Lower leg skin (tissue), 4 donors: ENCODE measurements at regions not wholly inside any gene's neighbourhood (a gene's known extent, or its start where the extent isn't known, plus 50 kb on each side); places are given as distances from the start of the nearest gene placed in this dataset.
"Not testable (repeated sequence)": the region's sequence is repeated elsewhere in the genome, so short reads cannot be mapped to it uniquely, and the experiment has no call there.

ENCODE experiments used
- DNase-seq, 2 donors: peaks; one replicate each; pipeline ENCODE4 v3.0.0-alpha.2; 2019; ENCODE audit warnings: low spot score in 2 of 2
- H3K4me3 ChIP-seq: fragments of 200-600 bp; sonication (generic); 2 replicates; pipeline ENCODE4 v1.5.1; 2017; ENCODE audit warnings: mild to moderate bottlenecking, low read depth; ENCODE audit not compliant: poor library complexity, severe bottlenecking
- POLR2A ChIP-seq, 2 donors: fragments of 450-650 bp; IDR thresholded peaks; one replicate each; pipeline ENCODE4 v1.6.1; 2016 to 2017; ENCODE audit warnings: antibody characterized with exemption in 2 of 2, mild to moderate bottlenecking in 1 of 2, moderate library complexity in 1 of 2
- WGBS, 2 donors: methylation state at CpG; one replicate each; pipeline ENCODE4 v1.1.5; 2018; 5-methylcytosine and 5-hydroxymethylcytosine counted together
- intact Hi-C: fragments of 100-400 bp; cut with DNase I; formaldehyde crosslinking; loops from one replicate; pipeline ENCODE4 v1.15.0; 2023; ENCODE audit warnings: low total_unique reads
- TF ChIP-seq, protein P1 (sequence below), 3 donors: fragments of 450-650 bp; IDR thresholded peaks; one replicate each; pipeline ENCODE4 v1.5.1; 2016; ENCODE audit warnings: antibody characterized with exemption in 3 of 3, mild to moderate bottlenecking in 3 of 3, moderate library complexity in 2 of 3

DNA sequence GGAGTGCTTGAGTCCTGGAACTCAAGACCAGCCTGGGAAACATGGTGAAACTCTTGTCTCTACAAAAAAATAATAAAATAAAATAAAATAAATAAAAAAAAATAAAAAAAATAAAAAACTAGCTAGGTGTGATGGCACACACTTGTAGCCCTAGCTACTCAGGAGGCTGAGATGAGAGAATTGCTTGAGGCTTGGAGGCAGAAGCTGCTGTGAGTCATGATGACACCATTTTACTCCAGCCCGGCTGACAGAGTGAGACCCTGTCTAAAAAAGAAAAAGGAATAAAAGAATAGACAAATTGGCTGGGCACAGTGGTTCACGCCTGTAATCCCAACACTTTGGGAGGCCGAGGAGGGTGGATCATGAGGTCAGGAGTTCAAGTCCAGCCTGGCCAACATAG is 1168.9 kb downstream of the SLITRK5 start:
- no peak overlapping the region for H3K4me3 ChIP-seq
- TF ChIP-seq, protein P1, sequence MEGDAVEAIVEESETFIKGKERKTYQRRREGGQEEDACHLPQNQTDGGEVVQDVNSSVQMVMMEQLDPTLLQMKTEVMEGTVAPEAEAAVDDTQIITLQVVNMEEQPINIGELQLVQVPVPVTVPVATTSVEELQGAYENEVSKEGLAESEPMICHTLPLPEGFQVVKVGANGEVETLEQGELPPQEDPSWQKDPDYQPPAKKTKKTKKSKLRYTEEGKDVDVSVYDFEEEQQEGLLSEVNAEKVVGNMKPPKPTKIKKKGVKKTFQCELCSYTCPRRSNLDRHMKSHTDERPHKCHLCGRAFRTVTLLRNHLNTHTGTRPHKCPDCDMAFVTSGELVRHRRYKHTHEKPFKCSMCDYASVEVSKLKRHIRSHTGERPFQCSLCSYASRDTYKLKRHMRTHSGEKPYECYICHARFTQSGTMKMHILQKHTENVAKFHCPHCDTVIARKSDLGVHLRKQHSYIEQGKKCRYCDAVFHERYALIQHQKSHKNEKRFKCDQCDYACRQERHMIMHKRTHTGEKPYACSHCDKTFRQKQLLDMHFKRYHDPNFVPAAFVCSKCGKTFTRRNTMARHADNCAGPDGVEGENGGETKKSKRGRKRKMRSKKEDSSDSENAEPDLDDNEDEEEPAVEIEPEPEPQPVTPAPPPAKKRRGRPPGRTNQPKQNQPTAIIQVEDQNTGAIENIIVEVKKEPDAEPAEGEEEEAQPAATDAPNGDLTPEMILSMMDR (IDR thresholded peaks at IDR 0.05), result no peak
- TF ChIP-seq POLR2A (IDR thresholded peaks at IDR 0.05), result no peak
- 93 to 94% methylated on average over 3 of the region's 3 CpGs for WGBS, 2 donors
- DNase-seq, result no peak
- intact Hi-C loops, result no loop called here

DNA sequence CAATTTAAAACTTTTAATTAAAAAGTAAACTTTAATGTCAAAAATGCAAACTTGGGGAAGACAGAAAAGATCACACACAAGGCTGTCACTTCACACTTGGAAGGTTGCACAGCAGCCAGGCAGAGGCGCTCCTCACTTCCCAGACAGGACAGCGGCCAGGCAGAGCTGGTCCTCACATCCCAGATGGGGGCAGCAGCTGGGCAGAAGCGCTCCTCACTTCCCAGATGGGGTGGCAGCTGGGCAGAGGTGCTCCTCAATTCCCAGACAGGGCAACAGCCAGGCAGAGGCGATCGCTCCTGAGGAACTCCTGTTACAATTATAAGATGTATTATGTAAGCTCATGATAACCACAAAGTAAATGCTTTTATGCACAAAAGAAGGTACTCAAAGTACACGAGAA is 1181.1 kb downstream of the SLITRK5 start:
- DNase-seq, H3K4me3 ChIP-seq, intact Hi-C loops: not testable (repeated sequence)
- 89 to 93% methylated on average over 6 of the region's 6 CpGs for WGBS, 2 donors

DNA sequence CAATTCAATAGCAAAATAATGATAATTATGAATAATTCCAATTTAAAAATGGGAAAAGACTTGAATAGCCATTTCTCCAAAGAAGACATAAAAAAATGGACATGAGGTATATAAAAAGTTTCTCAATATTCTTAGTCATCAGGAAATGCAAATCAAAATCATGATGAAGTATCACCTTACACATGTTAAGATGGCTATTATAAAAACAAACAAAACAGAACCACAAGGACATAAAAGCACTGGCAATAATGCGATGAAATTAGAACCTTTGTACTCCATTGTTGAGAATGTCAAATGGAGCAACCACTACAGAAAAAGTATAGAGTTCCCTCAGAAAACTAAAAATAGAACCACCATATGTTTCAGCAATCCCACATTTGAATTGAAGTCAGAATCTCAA is 1186.1 kb downstream of the SLITRK5 start:
- no peak for DNase-seq
- intact Hi-C loops, result no loop called here
- no peak for TF ChIP-seq POLR2A (IDR thresholded peaks at IDR 0.05)
- TF ChIP-seq, protein P1 (IDR thresholded peaks at IDR 0.05), result no peak
- WGBS, 2 donors, result 79 to 94% methylated on average over 1 of the region's 1 CpG
- H3K4me3 ChIP-seq, result no peak overlapping the region

DNA sequence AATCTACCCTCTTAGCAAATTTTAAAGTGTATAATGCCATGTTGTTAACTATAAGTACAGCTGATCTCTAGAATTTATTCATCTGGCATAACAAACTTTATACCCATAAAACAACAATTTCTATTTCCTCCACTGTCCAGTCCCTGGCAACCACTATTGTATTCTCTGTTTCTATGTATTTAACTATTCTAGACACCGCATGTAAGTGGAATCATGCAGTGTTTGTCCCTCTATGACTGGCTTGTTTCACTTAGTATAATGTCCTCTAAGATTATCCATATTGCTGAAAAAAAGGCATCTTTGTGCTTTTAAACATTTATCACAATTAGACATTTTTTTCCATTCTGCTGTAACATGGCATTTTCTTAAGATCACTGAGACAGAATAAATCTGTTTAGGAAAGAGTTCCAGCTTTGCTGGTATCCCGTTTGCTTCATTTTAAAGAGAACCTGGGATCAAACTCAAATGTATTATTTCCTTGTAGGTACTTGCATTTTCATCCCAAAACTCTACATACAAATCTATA is 1191.0 kb downstream of the SLITRK5 start:
- TF ChIP-seq, protein P1 (IDR thresholded peaks at IDR 0.05), result no peak
- TF ChIP-seq POLR2A (IDR thresholded peaks at IDR 0.05), result no peak
- H3K4me3 ChIP-seq, result no peak overlapping the region
- WGBS, 2 donors, result 82 to 87% methylated on average over 2 of the region's 2 CpGs
- no peak for DNase-seq
- intact Hi-C loops, result no loop called here

DNA sequence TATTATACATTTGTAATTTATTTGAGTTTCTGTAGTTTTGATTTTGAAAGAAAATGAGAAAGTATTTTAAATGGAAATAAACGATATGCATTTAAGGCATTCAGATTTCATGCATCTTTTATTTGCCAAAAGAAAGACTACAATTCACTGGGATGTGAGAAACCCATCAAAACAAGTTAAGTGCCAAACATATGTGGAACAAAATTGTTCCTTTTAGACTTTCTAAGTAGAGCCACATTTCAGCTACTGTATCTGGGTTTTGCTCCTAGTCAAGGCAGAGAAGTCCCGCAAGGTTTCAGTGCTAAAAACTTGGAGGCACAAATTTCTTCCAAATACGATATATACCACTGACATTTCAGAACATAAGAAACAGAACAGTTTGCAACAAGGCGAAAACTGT is 1191.9 kb downstream of the SLITRK5 start:
- TF ChIP-seq, protein P1 (IDR thresholded peaks at IDR 0.05), result no peak
- no peak for TF ChIP-seq POLR2A (IDR thresholded peaks at IDR 0.05)
- intact Hi-C loops, result no loop called here
- WGBS, 2 donors, result 69 to 76% methylated on average over 4 of the region's 4 CpGs
- no peak overlapping the region for H3K4me3 ChIP-seq
- DNase-seq, result no peak

DNA sequence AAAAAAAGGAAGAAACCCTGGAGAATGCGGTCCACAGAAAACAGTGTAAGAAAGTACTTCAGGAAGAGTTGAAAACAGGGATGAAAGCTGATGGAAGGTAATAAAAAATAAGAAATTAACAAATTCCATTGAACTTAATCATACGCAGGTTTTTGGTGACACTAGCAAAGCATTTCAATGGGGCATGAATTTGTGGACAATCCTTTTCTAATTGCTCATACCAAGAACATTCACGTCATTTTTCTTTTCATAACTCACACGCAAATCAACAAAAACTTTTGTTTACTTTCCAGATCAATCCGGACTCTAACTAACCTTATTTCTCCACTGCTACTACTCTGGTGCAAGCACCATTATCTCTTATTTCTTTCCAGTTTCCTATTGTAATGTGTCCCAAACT is 1195.0 kb downstream of the SLITRK5 start:
- no peak overlapping the region for H3K4me3 ChIP-seq
- intact Hi-C loops, result no loop called here
- no peak for DNase-seq
- TF ChIP-seq, protein P1 (IDR thresholded peaks at IDR 0.05), result no peak
- TF ChIP-seq POLR2A (IDR thresholded peaks at IDR 0.05), result no peak
- WGBS, 2 donors, result 90 to 91% methylated on average over 5 of the region's 5 CpGs
